Vagina (tissue), 2 donors: ENCODE measurements at regions not wholly inside any gene's neighbourhood (a gene's known extent, or its start where the extent isn't known, plus 50 kb on each side); places are given as distances from the start of the nearest gene placed in this dataset.

Experiments used
- POLR2A ChIP-seq, 2 donors: fragments of 450-650 bp; IDR thresholded peaks; one replicate each; pipeline ENCODE4 v1.6.1; 2017; ENCODE audit warnings: antibody characterized with exemption in 2 of 2, mild to moderate bottlenecking in 2 of 2, moderate library complexity in 2 of 2
- POLR2AphosphoS5 ChIP-seq, 2 donors: sonication (generic); formaldehyde crosslinking; IDR thresholded peaks; one replicate each; pipeline ENCODE4 v1.9.0; 2017; ENCODE audit warnings: antibody characterized with exemption in 2 of 2, mild to moderate bottlenecking in 2 of 2, low read depth in 1 of 2; ENCODE audit not compliant: insufficient read depth in 1 of 2
- TF ChIP-seq, protein P1 (sequence below), 3 experiments: fragments of 450-650 bp in 2 of 3; fragments of 200-600 bp in 1 of 3; sonication (generic) in 1 of 3; IDR thresholded peaks; one replicate each; pipeline ENCODE4 v1.5.1; 2017 to 2019; ENCODE audit warnings: antibody characterized with exemption in 3 of 3, mild to moderate bottlenecking in 2 of 3, moderate library complexity in 2 of 3

DNA sequence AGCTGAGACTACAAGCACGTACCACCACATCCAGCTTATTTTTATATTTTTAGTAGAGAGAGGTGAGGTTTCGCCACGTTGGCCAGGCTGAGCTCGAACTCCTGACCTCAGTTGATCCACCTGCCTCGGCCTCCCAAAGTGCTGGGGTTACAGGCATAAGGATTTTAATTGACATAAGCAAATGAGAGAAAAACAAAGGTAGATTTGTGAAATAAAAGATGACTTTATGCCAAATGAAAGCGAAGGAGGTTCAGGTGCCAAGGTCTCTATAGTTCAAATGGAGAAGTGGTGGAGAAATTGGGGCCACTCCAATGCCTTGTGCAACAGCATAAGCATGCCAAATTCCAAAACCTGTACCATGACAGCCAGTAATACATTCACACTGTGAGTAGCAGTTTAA is 180.6 kb downstream of the MREG start:
- no peak for TF ChIP-seq POLR2AphosphoS5 (IDR thresholded peaks at IDR 0.05; ENCODE audit: insufficient read depth in 1 of 2, low read depth in 1 of 2)
- TF ChIP-seq, protein P1, sequence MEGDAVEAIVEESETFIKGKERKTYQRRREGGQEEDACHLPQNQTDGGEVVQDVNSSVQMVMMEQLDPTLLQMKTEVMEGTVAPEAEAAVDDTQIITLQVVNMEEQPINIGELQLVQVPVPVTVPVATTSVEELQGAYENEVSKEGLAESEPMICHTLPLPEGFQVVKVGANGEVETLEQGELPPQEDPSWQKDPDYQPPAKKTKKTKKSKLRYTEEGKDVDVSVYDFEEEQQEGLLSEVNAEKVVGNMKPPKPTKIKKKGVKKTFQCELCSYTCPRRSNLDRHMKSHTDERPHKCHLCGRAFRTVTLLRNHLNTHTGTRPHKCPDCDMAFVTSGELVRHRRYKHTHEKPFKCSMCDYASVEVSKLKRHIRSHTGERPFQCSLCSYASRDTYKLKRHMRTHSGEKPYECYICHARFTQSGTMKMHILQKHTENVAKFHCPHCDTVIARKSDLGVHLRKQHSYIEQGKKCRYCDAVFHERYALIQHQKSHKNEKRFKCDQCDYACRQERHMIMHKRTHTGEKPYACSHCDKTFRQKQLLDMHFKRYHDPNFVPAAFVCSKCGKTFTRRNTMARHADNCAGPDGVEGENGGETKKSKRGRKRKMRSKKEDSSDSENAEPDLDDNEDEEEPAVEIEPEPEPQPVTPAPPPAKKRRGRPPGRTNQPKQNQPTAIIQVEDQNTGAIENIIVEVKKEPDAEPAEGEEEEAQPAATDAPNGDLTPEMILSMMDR (IDR thresholded peaks at IDR 0.05): no peak
- no peak for TF ChIP-seq POLR2A (IDR thresholded peaks at IDR 0.05)
